Lower leg skin (tissue), 3 donors: ENCODE measurements at regions not wholly inside any gene's neighbourhood (a gene's known extent, or its start where the extent isn't known, plus 50 kb on each side); places are given as distances from the start of the nearest gene placed in this dataset.

Source experiments
- CTCF ChIP-seq, 3 donors: fragments of 450-650 bp; IDR thresholded peaks; one replicate each; pipeline ENCODE4 v1.5.1; 2016; ENCODE audit warnings: antibody characterized with exemption in 3 of 3, mild to moderate bottlenecking in 3 of 3, moderate library complexity in 2 of 3
- POLR2A ChIP-seq, 2 donors: fragments of 450-650 bp; IDR thresholded peaks; one replicate each; pipeline ENCODE4 v1.6.1; 2016 to 2017; ENCODE audit warnings: antibody characterized with exemption in 2 of 2, mild to moderate bottlenecking in 1 of 2, moderate library complexity in 1 of 2

- TF ChIP-seq CTCF (IDR thresholded peaks at IDR 0.05), result no peak
- TF ChIP-seq POLR2A (IDR thresholded peaks at IDR 0.05), result no peak
These were observed 211.1 kb upstream of the RNF32 start for GRCh38 chr7:156429514-156429913.
